H1 (cell line): ENCODE measurements at regions not wholly inside any gene's neighbourhood (a gene's known extent, or its start where the extent isn't known, plus 50 kb on each side); places are given as distances from the start of the nearest gene placed in this dataset.

ENCODE experiments used
- CHD1 ChIP-seq: IDR thresholded peaks from 2 replicates; pipeline ENCODE4 v1.6.1; 2012; ENCODE audit warnings: low read depth, low read length, improper control_type of control experiment
- CHD2 ChIP-seq: IDR thresholded peaks from 2 replicates; pipeline ENCODE4 v1.6.1; 2012; ENCODE audit warnings: low read length, improper control_type of control experiment
- CTCF ChIP-seq, 3 experiments: IDR thresholded peaks; 1 replicate in 2 of 3; 2 replicates in 1 of 3; pipeline versions ENCODE4 v1.5.1 to v1.6.1; 2011; ENCODE audit warnings: low read length in 3 of 3, mild to moderate bottlenecking in 3 of 3, inconsistent platforms in 2 of 3, low read depth in 1 of 3, moderate library complexity in 1 of 3; ENCODE audit not compliant: insufficient read depth in 1 of 3; ENCODE audit errors: control extremely low read depth in 1 of 3
- EP300 ChIP-seq, 2 experiments: IDR thresholded peaks; 1 replicate in 1 of 2; 2 replicates in 1 of 2; pipeline ENCODE4 v1.6.1; 2011 to 2012; ENCODE audit warnings: low read depth in 2 of 2, low read length in 2 of 2, mild to moderate bottlenecking in 2 of 2, borderline replicate concordance in 1 of 2, inconsistent platforms in 1 of 2, moderate library complexity in 1 of 2
- GABPA ChIP-seq: IDR thresholded peaks from 2 replicates; pipeline ENCODE4 v1.6.1; 2011; ENCODE audit warnings: mild to moderate bottlenecking, low read length, moderate library complexity, borderline replicate concordance; ENCODE audit not compliant: insufficient read depth
- JUND ChIP-seq: IDR thresholded peaks from 2 replicates; pipeline ENCODE4 v1.6.1; 2011; ENCODE audit warnings: mild to moderate bottlenecking, improper control_type of control experiment, low read length
- SP1 ChIP-seq: IDR thresholded peaks from 2 replicates; pipeline ENCODE4 v1.6.1; 2011; ENCODE audit warnings: low read depth, low read length

GRCh38 chr11:2071748-2072385 lies 67.3 kb downstream of the IGF2 start (continued):
- TF ChIP-seq GABPA (no peak), SP1 (no peak), CHD1 (no peak), EP300 (IDR thresholded peaks at IDR 0.05; ENCODE audit: borderline replicate concordance in 1 of 2, low read depth in 2 of 2, low read length in 2 of 2) (no peak), JUND (no peak), CTCF (IDR thresholded peaks at IDR 0.05; ENCODE audit: control extremely low read depth in 1 of 3, insufficient read depth in 1 of 3, low read depth in 1 of 3, low read length in 3 of 3) (no peak), CHD2 (no peak)
